ENCODE measurements at regions not wholly inside any gene's neighbourhood (a gene's known extent, or its start where the extent isn't known, plus 50 kb on each side); places are given as distances from the start of the nearest gene placed in this dataset.
A peak's percentile ranks its signal among the peaks of the same experiment; 100 is the strongest.

DNA sequence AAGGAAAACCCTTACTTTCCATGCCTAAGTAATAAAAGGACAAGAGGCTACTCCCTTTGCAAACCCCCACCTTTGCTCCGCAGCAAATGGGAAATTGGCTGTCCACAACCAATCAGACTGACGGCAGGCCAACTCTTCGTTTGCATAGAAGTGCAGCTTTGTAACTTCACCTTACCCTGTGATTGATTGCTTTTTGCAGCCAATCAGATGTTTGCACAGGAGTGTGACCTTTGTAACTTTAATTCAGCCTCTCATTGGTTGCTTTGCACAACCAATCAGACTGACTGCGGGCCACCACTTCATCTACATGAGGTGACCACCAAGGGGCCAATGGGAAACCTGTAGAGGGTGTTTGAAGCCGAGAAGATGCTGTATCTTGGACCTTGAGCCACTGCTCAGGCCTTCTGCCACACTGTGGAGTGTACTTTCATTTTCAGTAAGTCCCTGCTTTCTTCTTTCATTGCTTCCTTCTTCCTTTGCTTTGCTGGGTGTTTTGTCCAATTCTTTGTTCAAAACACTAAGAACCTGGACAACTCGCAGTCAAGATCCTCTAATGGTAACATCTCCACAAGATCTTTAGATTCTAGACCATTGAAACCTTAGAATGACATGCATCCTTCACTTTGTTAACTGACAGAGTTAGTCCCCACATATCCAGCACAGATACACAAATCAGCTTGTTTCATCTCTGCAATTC, 51.3 kb upstream of the FREM1 start (continued):
- TF ChIP-seq, protein P1, sequence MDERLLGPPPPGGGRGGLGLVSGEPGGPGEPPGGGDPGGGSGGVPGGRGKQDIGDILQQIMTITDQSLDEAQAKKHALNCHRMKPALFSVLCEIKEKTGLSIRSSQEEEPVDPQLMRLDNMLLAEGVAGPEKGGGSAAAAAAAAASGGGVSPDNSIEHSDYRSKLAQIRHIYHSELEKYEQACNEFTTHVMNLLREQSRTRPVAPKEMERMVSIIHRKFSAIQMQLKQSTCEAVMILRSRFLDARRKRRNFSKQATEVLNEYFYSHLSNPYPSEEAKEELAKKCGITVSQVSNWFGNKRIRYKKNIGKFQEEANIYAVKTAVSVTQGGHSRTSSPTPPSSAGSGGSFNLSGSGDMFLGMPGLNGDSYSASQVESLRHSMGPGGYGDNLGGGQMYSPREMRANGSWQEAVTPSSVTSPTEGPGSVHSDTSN (CRISPR knock-in tag; IDR thresholded peaks at IDR 0.05), result peak; percentile 90
- TF ChIP-seq ZNF317 (CRISPR knock-in tag; IDR thresholded peaks at IDR 0.05) (0 out of 2 replicates have a peak, but pooled peaks have one; percentile 32), IRF1 (CRISPR knock-in tag; IDR thresholded peaks at IDR 0.05; ENCODE audit: low read depth) (peak; percentile 56; the same call in 1 of the 2 replicates), IRF2 (CRISPR knock-in tag; IDR thresholded peaks at IDR 0.05) (peak; percentile 99), MAZ (IDR thresholded peaks at IDR 0.05; ENCODE audit: borderline replicate concordance, low read depth, low read length) (peak; percentile 51; the same call in 1 of the 2 replicates), MAZ (CRISPR knock-in tag; IDR thresholded peaks at IDR 0.05; ENCODE audit: low read depth) (no peak), ZKSCAN1 (IDR thresholded peaks at IDR 0.05; ENCODE audit: low read length) (peak; percentile 82), HHEX (CRISPR knock-in tag; IDR thresholded peaks at IDR 0.05) (peak; percentile 21; the same call in 1 of the 2 replicates), SOX5 (CRISPR knock-in tag; IDR thresholded peaks at IDR 0.05; ENCODE audit: borderline replicate concordance) (peak; percentile 56; the same call in 1 of the 2 replicates), HOXA3 (CRISPR knock-in tag; IDR thresholded peaks at IDR 0.05) (peak; percentile 37; the same call in 1 of the 2 replicates), SIX4 (CRISPR knock-in tag; IDR thresholded peaks at IDR 0.05) (0 out of 2 replicates have a peak, but pooled peaks have one; percentile 38), EP300 (IDR thresholded peaks at IDR 0.05; ENCODE audit: low read depth in 2 of 2, low read length in 2 of 2) (no peak; a peak in 1 of 4 replicates), EP300 (CRISPR knock-in tag; IDR thresholded peaks at IDR 0.05; ENCODE audit: borderline replicate concordance) (no peak), NFIC (IDR thresholded peaks at IDR 0.05; ENCODE audit: low read length) (peak; percentile 55; the same call in 1 of the 2 replicates), PITX1 (CRISPR knock-in tag; IDR thresholded peaks at IDR 0.05) (peak; percentile 56; the same call in 1 of the 2 replicates), ZNF446 (CRISPR knock-in tag; IDR thresholded peaks at IDR 0.05) (no peak), CBX5 (CRISPR knock-in tag; IDR thresholded peaks at IDR 0.05; ENCODE audit: borderline replicate concordance) (peak; percentile 7; the same call in 1 of the 2 replicates), ZBTB7B (CRISPR knock-in tag; IDR thresholded peaks at IDR 0.05) (no peak), ZFP90 (CRISPR knock-in tag; IDR thresholded peaks at IDR 0.05; ENCODE audit: borderline replicate concordance) (no peak)
- TF ChIP-seq, protein P2, sequence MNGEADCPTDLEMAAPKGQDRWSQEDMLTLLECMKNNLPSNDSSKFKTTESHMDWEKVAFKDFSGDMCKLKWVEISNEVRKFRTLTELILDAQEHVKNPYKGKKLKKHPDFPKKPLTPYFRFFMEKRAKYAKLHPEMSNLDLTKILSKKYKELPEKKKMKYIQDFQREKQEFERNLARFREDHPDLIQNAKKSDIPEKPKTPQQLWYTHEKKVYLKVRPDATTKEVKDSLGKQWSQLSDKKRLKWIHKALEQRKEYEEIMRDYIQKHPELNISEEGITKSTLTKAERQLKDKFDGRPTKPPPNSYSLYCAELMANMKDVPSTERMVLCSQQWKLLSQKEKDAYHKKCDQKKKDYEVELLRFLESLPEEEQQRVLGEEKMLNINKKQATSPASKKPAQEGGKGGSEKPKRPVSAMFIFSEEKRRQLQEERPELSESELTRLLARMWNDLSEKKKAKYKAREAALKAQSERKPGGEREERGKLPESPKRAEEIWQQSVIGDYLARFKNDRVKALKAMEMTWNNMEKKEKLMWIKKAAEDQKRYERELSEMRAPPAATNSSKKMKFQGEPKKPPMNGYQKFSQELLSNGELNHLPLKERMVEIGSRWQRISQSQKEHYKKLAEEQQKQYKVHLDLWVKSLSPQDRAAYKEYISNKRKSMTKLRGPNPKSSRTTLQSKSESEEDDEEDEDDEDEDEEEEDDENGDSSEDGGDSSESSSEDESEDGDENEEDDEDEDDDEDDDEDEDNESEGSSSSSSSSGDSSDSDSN (CRISPR knock-in tag; IDR thresholded peaks at IDR 0.05), result 0 out of 2 replicates have a peak, but pooled peaks have one; percentile 17
- TF ChIP-seq, protein P3, sequence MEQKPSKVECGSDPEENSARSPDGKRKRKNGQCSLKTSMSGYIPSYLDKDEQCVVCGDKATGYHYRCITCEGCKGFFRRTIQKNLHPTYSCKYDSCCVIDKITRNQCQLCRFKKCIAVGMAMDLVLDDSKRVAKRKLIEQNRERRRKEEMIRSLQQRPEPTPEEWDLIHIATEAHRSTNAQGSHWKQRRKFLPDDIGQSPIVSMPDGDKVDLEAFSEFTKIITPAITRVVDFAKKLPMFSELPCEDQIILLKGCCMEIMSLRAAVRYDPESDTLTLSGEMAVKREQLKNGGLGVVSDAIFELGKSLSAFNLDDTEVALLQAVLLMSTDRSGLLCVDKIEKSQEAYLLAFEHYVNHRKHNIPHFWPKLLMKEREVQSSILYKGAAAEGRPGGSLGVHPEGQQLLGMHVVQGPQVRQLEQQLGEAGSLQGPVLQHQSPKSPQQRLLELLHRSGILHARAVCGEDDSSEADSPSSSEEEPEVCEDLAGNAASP (CRISPR knock-in tag; IDR thresholded peaks at IDR 0.05; ENCODE audit: borderline replicate concordance), result peak; percentile 8; the same call in 1 of the 2 replicates

All from HepG2 (cell line).